ENCODE measurements at regions not wholly inside any gene's neighbourhood (a gene's known extent, or its start where the extent isn't known, plus 50 kb on each side); places are given as distances from the start of the nearest gene placed in this dataset.

DNA sequence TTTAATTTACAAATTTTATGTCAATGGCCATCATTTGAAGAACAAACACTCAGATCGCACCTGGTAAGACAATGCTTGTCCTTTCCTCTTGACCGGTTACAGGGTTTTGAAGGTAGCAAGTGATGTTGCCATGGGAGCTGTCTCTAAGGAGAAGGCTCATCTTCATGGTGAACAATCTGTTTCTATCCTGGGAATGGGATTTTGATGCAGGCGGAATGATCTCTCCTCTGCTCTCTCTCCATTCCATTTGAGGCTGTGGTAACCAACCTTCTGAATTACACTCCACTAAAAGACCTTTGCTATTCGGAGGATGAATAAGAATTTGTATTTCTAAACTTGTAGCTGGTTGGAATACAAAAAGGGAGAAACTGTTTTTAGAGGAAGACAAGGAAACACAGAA, 57.9 kb upstream of the SLC5A9 start:
- Histone ChIP-seq H2AFZ (ENCODE audit: low read length, unreplicated experiment) (no peak overlapping the region), H3K79me2 (ENCODE audit: control insufficient read depth, insufficient read depth, low read length, unreplicated experiment) (no peaks in the 10 kb centered on the region), H3K4me3 (ENCODE audit: low read depth, low read length) (no peak overlapping the region), H3K27ac (ENCODE audit: low read depth, low read length) (no peak overlapping the region), H3K27me3 (ENCODE audit: insufficient read depth, low read length) (peaks cover 4% of the 10 kb centered on the region; the same call in 1 of the 2 replicates), H3K36me3 (ENCODE audit: insufficient read depth, low read length) (no peaks in the 10 kb centered on the region), H3K4me1 (ENCODE audit: control insufficient read depth, insufficient read depth, low read length, unreplicated experiment) (no peaks in the 10 kb centered on the region)

- Histone ChIP-seq H3K27me3 (ENCODE audit: insufficient read depth, low read length) (peaks cover 4% of the 10 kb centered on the region; the same call in 1 of the 2 replicates), H3K27ac (ENCODE audit: low read depth, low read length) (no peak overlapping the region), H3K4me1 (ENCODE audit: control insufficient read depth, insufficient read depth, low read length, unreplicated experiment) (no peaks in the 10 kb centered on the region), H2AFZ (ENCODE audit: low read length, unreplicated experiment) (no peak overlapping the region), H3K79me2 (ENCODE audit: control insufficient read depth, insufficient read depth, low read length, unreplicated experiment) (no peaks in the 10 kb centered on the region), H3K36me3 (ENCODE audit: insufficient read depth, low read length) (no peaks in the 10 kb centered on the region), H3K4me3 (ENCODE audit: low read depth, low read length) (no peak overlapping the region)
Observed at GRCh38 chr1:48160486-48161132, 61.9 kb upstream of the SLC5A9 start.

DNA sequence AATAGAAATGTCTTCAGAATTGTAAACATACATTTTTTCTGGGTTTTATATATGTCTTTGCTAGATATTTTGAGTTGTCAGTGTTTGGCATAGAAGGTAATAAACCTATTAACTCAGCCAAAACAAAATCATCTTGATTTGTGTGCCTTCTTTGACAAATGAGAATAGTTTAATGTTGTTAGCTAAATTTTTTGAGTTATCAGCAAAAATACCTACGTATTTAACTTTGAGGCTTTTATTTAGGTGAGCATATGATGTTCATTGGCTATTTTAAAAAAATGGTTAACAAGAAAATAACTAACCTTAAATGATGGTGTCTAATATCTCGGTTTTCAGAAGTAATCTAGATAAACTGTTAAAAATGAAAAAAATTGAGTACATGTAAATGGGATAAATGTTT, 83.2 kb upstream of the SLC5A9 start:
- no peaks in the 10 kb centered on the region for H3K79me2 ChIP-seq (ENCODE audit: control insufficient read depth, insufficient read depth, low read length, unreplicated experiment)
- no peaks in the 10 kb centered on the region for H3K36me3 ChIP-seq (ENCODE audit: insufficient read depth, low read length)
- H2AFZ ChIP-seq (ENCODE audit: low read length, unreplicated experiment): no peak overlapping the region
- H3K4me3 ChIP-seq (ENCODE audit: low read depth, low read length): no peak overlapping the region
- H3K27ac ChIP-seq (ENCODE audit: low read depth, low read length): no peak overlapping the region
- H3K4me1 ChIP-seq (ENCODE audit: control insufficient read depth, insufficient read depth, low read length, unreplicated experiment): no peaks in the 10 kb centered on the region
- peaks cover 3% of the 10 kb centered on the region for H3K27me3 ChIP-seq (ENCODE audit: insufficient read depth, low read length)

DNA sequence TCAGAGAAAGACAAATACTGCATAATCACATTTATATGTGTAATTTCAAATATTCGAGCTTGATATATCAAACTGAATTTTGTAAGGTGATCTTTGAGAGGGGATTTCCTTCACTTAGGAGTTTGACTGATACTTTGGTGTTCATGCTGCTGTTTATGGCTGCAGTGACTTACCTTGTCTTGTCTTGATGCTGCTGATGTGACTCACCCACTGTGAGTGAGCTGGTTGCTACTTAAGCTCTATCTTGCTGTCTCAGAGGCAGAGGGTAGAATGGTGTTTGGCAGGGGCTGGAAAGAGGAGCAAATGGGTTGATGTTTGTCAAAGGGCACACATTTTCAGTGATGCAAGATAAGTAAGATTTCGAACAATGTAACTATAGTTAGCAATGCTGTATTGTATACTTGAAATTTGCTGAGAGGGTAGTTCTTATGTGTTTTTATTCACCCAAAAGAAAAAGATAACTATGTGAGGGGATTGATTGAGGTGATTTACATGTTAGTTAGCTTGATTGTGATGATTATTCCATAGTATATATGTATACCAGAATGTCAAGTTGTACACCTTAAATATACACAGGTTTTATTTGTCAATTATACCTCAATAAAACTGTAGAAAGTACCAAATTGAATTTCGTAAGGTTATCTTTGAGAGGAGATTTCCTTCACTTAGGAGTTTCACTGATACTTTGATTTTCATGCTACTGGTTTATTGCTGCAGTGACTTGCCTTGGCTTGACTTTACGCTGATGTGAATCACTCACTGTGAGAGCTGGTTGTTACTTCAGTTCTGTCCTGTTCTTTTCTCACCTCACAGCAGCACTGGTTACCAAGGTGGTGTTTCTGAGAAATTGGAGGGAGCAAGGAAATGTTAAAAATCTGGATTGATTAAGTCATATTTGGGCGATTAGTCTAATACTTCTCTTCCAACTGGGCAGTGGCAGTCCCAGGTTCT, 94.5 kb upstream of the SLC5A9 start:
- H3K4me1 ChIP-seq (ENCODE audit: control insufficient read depth, insufficient read depth, low read length, unreplicated experiment): no peaks in the 10 kb centered on the region
- no peaks in the 10 kb centered on the region for H3K79me2 ChIP-seq (ENCODE audit: control insufficient read depth, insufficient read depth, low read length, unreplicated experiment)
- H2AFZ ChIP-seq (ENCODE audit: low read length, unreplicated experiment): no peak overlapping the region
- peaks cover 6% of the 10 kb centered on the region for H3K27me3 ChIP-seq (ENCODE audit: insufficient read depth, low read length)
- H3K36me3 ChIP-seq (ENCODE audit: insufficient read depth, low read length): no peaks in the 10 kb centered on the region
- H3K4me3 ChIP-seq (ENCODE audit: low read depth, low read length): no peak overlapping the region
- H3K27ac ChIP-seq (ENCODE audit: low read depth, low read length): no peak overlapping the region

- Histone ChIP-seq H3K36me3 (ENCODE audit: insufficient read depth, low read length) (no peaks in the 10 kb centered on the region), H3K27me3 (ENCODE audit: insufficient read depth, low read length) (peaks cover 13% of the 10 kb centered on the region), H3K79me2 (ENCODE audit: control insufficient read depth, insufficient read depth, low read length, unreplicated experiment) (no peaks in the 10 kb centered on the region), H3K4me1 (ENCODE audit: control insufficient read depth, insufficient read depth, low read length, unreplicated experiment) (no peaks in the 10 kb centered on the region), H3K27ac (ENCODE audit: low read depth, low read length) (no peak overlapping the region), H3K4me3 (ENCODE audit: low read depth, low read length) (no peak overlapping the region), H2AFZ (ENCODE audit: low read length, unreplicated experiment) (no peak overlapping the region)
Observed at GRCh38 chr1:48123647-48124046, 98.9 kb upstream of the SLC5A9 start.

- no peaks in the 10 kb centered on the region for H3K79me2 ChIP-seq (ENCODE audit: control insufficient read depth, insufficient read depth, low read length, unreplicated experiment)
- H2AFZ ChIP-seq (ENCODE audit: low read length, unreplicated experiment): no peak overlapping the region
- H3K36me3 ChIP-seq (ENCODE audit: insufficient read depth, low read length): no peaks in the 10 kb centered on the region
- peaks cover 13% of the 10 kb centered on the region for H3K27me3 ChIP-seq (ENCODE audit: insufficient read depth, low read length)
- no peak overlapping the region for H3K27ac ChIP-seq (ENCODE audit: low read depth, low read length)
- no peaks in the 10 kb centered on the region for H3K4me1 ChIP-seq (ENCODE audit: control insufficient read depth, insufficient read depth, low read length, unreplicated experiment)
- H3K4me3 ChIP-seq (ENCODE audit: low read depth, low read length): no peak overlapping the region
Observed at GRCh38 chr1:48121955-48122354, 100.6 kb upstream of the SLC5A9 start.

GRCh38 chr1:48120621-48121020, 101.9 kb upstream of the SLC5A9 start:
- Histone ChIP-seq H2AFZ (ENCODE audit: low read length, unreplicated experiment) (no peak overlapping the region), H3K4me3 (ENCODE audit: low read depth, low read length) (no peak overlapping the region), H3K27me3 (ENCODE audit: insufficient read depth, low read length) (peaks cover 8% of the 10 kb centered on the region; the same call in 1 of the 2 replicates), H3K4me1 (ENCODE audit: control insufficient read depth, insufficient read depth, low read length, unreplicated experiment) (no peaks in the 10 kb centered on the region), H3K79me2 (ENCODE audit: control insufficient read depth, insufficient read depth, low read length, unreplicated experiment) (no peaks in the 10 kb centered on the region), H3K27ac (ENCODE audit: low read depth, low read length) (no peak overlapping the region), H3K36me3 (ENCODE audit: insufficient read depth, low read length) (no peaks in the 10 kb centered on the region)

- H3K36me3 ChIP-seq (ENCODE audit: insufficient read depth, low read length): no peaks in the 10 kb centered on the region
- peaks cover 19% of the 10 kb centered on the region for H3K27me3 ChIP-seq (ENCODE audit: insufficient read depth, low read length)
- no peak overlapping the region for H2AFZ ChIP-seq (ENCODE audit: low read length, unreplicated experiment)
- H3K79me2 ChIP-seq (ENCODE audit: control insufficient read depth, insufficient read depth, low read length, unreplicated experiment): no peaks in the 10 kb centered on the region
- H3K27ac ChIP-seq (ENCODE audit: low read depth, low read length): no peak overlapping the region
- H3K4me3 ChIP-seq (ENCODE audit: low read depth, low read length): no peak overlapping the region
- H3K4me1 ChIP-seq (ENCODE audit: control insufficient read depth, insufficient read depth, low read length, unreplicated experiment): no peaks in the 10 kb centered on the region
Observed at GRCh38 chr1:48115835-48116234, 106.7 kb upstream of the SLC5A9 start.

- H3K27me3 ChIP-seq (ENCODE audit: insufficient read depth, low read length): peaks cover 27% of the 10 kb centered on the region
- H3K79me2 ChIP-seq (ENCODE audit: control insufficient read depth, insufficient read depth, low read length, unreplicated experiment): no peaks in the 10 kb centered on the region
- H2AFZ ChIP-seq (ENCODE audit: low read length, unreplicated experiment): no peak overlapping the region
- no peaks in the 10 kb centered on the region for H3K4me1 ChIP-seq (ENCODE audit: control insufficient read depth, insufficient read depth, low read length, unreplicated experiment)
- H3K27ac ChIP-seq (ENCODE audit: low read depth, low read length): no peak overlapping the region
- no peak overlapping the region for H3K4me3 ChIP-seq (ENCODE audit: low read depth, low read length)
- H3K36me3 ChIP-seq (ENCODE audit: insufficient read depth, low read length): no peaks in the 10 kb centered on the region
Observed at GRCh38 chr1:48114596-48115382, 107.7 kb upstream of the SLC5A9 start.

DNA sequence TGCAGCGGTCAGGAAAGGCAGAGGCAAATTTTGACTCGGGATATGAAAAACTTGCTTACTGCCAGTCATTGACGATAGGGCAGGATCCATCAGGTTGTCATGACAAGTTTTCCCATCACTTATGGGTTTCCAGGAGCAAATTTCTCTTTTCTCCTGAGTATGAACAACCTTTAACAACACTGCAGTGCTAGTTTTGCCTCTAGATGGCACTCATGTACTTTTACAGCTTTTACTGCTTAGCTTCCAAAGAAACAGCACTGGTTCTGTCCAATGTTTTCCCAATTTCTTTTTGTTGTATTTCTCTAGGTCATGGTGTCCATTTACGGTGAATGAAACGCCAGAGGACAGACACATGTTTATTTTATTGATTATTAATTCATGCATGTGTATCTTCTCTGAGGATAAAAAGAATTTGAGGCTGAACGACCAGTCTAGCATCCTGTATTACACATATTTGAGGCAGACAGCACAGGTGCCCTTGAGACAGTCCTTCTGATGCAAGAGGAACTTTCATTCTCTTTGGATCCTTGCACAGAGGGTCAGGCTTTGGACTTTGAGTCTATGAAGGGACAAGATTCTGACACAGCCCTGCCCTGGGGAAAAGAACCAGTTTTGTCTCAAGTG, 112.3 kb upstream of the TRABD2B start:
- Histone ChIP-seq H3K79me2 (ENCODE audit: control insufficient read depth, insufficient read depth, low read length, unreplicated experiment) (no peaks in the 10 kb centered on the region), H2AFZ (ENCODE audit: low read length, unreplicated experiment) (no peak overlapping the region), H3K27ac (ENCODE audit: low read depth, low read length) (no peak overlapping the region), H3K4me3 (ENCODE audit: low read depth, low read length) (no peak overlapping the region), H3K27me3 (ENCODE audit: insufficient read depth, low read length) (peaks cover 34% of the 10 kb centered on the region), H3K4me1 (ENCODE audit: control insufficient read depth, insufficient read depth, low read length, unreplicated experiment) (no peaks in the 10 kb centered on the region), H3K36me3 (ENCODE audit: insufficient read depth, low read length) (no peaks in the 10 kb centered on the region)
